Tibial nerve (tissue), 4 donors: ENCODE measurements at regions not wholly inside any gene's neighbourhood (a gene's known extent, or its start where the extent isn't known, plus 50 kb on each side); places are given as distances from the start of the nearest gene placed in this dataset.

ENCODE experiments used
- CTCF ChIP-seq, 5 experiments: fragments of 200-600 bp in 3 of 5; fragments of 450-650 bp in 2 of 5; sonication (generic) in 3 of 5; IDR thresholded peaks; one replicate each; pipeline ENCODE4 v1.5.1; 2016 to 2019; ENCODE audit warnings: antibody characterized with exemption in 5 of 5, mild to moderate bottlenecking in 3 of 5, moderate library complexity in 2 of 5
- EP300 ChIP-seq, 2 donors: sonication (generic); formaldehyde crosslinking; IDR thresholded peaks; one replicate each; pipeline ENCODE4 v1.6.1; 2017; ENCODE audit warnings: antibody characterized with exemption in 2 of 2, mild to moderate bottlenecking in 1 of 2
- POLR2A ChIP-seq, 2 donors: fragments of 450-650 bp; IDR thresholded peaks; one replicate each; pipeline ENCODE4 v1.6.1; 2017; ENCODE audit warnings: antibody characterized with exemption in 2 of 2, mild to moderate bottlenecking in 2 of 2, moderate library complexity in 2 of 2

- TF ChIP-seq POLR2A (IDR thresholded peaks at IDR 0.05) (no peak), CTCF (IDR thresholded peaks at IDR 0.05) (no peak), EP300 (IDR thresholded peaks at IDR 0.05) (no peak)
Measured at GRCh38 chr14:66360366-66360926, 125.7 kb upstream of the CCDC196 start.
